Body of pancreas (tissue), 4 donors: ENCODE measurements at regions not wholly inside any gene's neighbourhood (a gene's known extent, or its start where the extent isn't known, plus 50 kb on each side); places are given as distances from the start of the nearest gene placed in this dataset.

Experiments
- ATAC-seq: fragments of 150-250 bp; one replicate; pipeline ENCODE4 v1.9.1; 2016
- DNase-seq, 4 donors: peaks; one replicate each; pipeline ENCODE4 v3.0.0-alpha.2; 2019
- H3K27ac ChIP-seq, 4 donors: fragments of 200-600 bp; sonication (generic); 1 replicate in 3 of 4; 2 replicates in 1 of 4; pipeline versions ENCODE4 v1.5.1 to v1.6.1; 2016 to 2019; ENCODE audit warnings: mild to moderate bottlenecking in 1 of 4, mixed read lengths in 1 of 4, moderate library complexity in 1 of 4
- H3K27me3 ChIP-seq, 2 donors: fragments of 200-600 bp; sonication (generic); one replicate each; pipeline ENCODE4 v1.6.0; 2016; ENCODE audit warnings: mild to moderate bottlenecking in 1 of 2
- H3K36me3 ChIP-seq, 2 donors: fragments of 200-600 bp; sonication (generic); replicated peaks in 1 of 2; 2 replicates each; pipeline ENCODE4 v1.5.1; 2016; ENCODE audit warnings: low read depth in 2 of 2; ENCODE audit not compliant: insufficient read depth in 1 of 2
- H3K4me1 ChIP-seq: fragments of 200-600 bp; sonication (generic); one replicate; pipeline ENCODE4 v1.6.0; 2016
- H3K4me3 ChIP-seq, 2 donors: fragments of 200-600 bp; sonication (generic); 1 replicate in 1 of 2; 2 replicates in 1 of 2; pipeline ENCODE4 v1.5.1; 2016 to 2019
- H3K9me3 ChIP-seq, 3 donors: fragments of 200-600 bp; sonication (generic); 1 replicate in 2 of 3; 2 replicates in 1 of 3; pipeline ENCODE4 v1.5.1; 2016
- POLR2A ChIP-seq, 3 donors: fragments of 450-650 bp; IDR thresholded peaks; one replicate each; pipeline ENCODE4 v1.6.1; 2016; ENCODE audit warnings: antibody characterized with exemption in 3 of 3, mild to moderate bottlenecking in 2 of 3
- WGBS, 2 donors: methylation state at CpG; one replicate each; pipeline ENCODE4 v1.1.5; 2017; 5-methylcytosine and 5-hydroxymethylcytosine counted together
- intact Hi-C: fragments of 100-400 bp; cut with DNase I; formaldehyde crosslinking; loops from one replicate; pipeline ENCODE4 v1.15.1; 2023
- TF ChIP-seq, protein P1 (sequence below), 7 experiments: fragments of 450-650 bp in 4 of 7; fragments of 200-600 bp in 3 of 7; sonication (generic) in 3 of 7; IDR thresholded peaks; one replicate each; pipeline ENCODE4 v1.5.1; 2016 to 2019; ENCODE audit warnings: antibody characterized with exemption in 7 of 7

DNA sequence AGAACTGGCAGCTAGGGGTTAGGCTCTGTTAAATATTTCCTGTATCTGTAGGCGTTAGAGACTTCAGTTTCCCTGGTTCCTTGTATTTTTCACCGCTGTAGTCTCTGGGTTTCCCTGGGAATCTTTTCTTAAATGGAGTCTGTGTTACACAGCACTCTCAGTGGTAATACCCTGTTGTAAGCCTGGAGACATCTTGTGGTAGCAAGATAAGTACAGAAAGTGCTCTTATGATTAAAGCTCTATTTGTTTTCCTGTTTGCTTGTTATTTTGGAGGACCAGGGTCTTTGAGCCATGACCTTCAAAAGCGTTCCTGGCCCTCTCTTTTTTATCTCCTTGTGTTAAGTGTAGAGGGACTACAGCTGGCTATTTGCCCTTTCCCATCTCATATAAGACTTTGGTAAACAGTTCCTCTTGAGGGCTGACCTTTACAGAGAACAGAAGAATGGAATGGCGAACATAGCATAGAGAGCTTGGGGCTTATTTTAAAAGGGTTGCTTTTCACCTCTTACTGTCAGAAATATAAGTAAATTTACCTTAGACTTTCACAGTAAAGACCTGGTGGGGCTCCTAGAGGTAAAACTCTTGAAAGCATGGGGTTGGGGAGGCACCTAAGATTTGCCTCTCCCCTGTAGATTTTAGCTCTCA lies 782.5 kb downstream of the FAT4 start:
- ATAC-seq: no peak

DNA sequence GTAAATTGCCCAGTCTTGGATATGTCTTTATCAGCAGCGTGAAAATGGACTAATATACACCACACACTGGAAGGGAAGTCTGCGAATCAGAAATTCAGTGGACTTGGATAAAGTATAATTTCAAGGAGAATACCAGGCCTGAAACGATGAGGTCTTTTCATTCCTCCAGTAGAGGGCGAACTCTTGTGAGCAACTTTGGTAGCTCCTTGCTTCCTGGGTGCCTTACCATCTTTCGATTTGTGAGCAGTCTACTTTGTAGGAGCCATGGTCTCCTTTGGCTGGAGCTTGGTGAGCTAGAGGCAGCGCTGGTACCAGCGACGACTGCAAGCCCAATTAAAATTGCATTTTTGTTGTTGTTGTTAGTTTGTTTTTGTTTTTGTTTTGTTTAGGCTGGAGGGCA lies 791.9 kb downstream of the FAT4 start:
- Histone ChIP-seq H3K4me1 (no peaks in the 10 kb centered on the region), H3K27ac (no peak overlapping the region), H3K36me3 (no peaks in the 10 kb centered on the region), H3K9me3 (no peaks in the 10 kb centered on the region), H3K4me3 (no peak overlapping the region), H3K27me3 (no peaks in the 10 kb centered on the region)
- TF ChIP-seq POLR2A (IDR thresholded peaks at IDR 0.05): no peak
- TF ChIP-seq, protein P1, sequence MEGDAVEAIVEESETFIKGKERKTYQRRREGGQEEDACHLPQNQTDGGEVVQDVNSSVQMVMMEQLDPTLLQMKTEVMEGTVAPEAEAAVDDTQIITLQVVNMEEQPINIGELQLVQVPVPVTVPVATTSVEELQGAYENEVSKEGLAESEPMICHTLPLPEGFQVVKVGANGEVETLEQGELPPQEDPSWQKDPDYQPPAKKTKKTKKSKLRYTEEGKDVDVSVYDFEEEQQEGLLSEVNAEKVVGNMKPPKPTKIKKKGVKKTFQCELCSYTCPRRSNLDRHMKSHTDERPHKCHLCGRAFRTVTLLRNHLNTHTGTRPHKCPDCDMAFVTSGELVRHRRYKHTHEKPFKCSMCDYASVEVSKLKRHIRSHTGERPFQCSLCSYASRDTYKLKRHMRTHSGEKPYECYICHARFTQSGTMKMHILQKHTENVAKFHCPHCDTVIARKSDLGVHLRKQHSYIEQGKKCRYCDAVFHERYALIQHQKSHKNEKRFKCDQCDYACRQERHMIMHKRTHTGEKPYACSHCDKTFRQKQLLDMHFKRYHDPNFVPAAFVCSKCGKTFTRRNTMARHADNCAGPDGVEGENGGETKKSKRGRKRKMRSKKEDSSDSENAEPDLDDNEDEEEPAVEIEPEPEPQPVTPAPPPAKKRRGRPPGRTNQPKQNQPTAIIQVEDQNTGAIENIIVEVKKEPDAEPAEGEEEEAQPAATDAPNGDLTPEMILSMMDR (IDR thresholded peaks at IDR 0.05): no peak
- 89 to 91% methylated on average over 8 of the region's 8 CpGs for WGBS, 2 donors
- DNase-seq (no peak), ATAC-seq (no peak)
- intact Hi-C loops: no loop called here

More for the DNA sequence above, 782.5 kb downstream of the FAT4 start:
- Histone ChIP-seq H3K36me3 (no peaks in the 10 kb centered on the region), H3K4me3 (no peak overlapping the region), H3K4me1 (no peaks in the 10 kb centered on the region), H3K27me3 (no peaks in the 10 kb centered on the region), H3K27ac (no peak overlapping the region), H3K9me3 (no peaks in the 10 kb centered on the region)
- TF ChIP-seq POLR2A (IDR thresholded peaks at IDR 0.05): no peak
- TF ChIP-seq, protein P1 (IDR thresholded peaks at IDR 0.05): no peak
- 48% methylated on average over 4 of the region's 4 CpGs for WGBS, 2 donors
- DNase-seq: no peak
- intact Hi-C loops: no loop called here

DNA sequence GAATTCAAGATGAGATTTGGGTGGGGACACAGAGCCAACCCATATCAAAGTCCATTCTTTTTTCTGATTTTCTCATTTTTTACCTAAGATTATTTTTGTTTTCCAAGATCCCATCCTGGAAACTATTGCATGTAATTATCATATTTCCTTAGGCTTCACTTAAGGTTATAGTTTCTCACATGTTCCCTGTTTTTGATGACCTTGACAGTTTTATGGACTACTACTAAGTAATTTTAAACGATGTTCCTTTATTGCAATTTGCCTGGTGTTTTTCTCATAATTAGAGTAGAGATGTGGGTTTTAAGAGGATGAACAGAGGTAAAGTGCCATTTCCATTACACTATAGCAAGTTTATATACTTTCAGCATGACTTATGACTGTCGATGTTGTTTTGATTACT lies 795.1 kb downstream of the FAT4 start:
- WGBS, 2 donors: 79 to 94% methylated on average over 2 of the region's 2 CpGs
- Histone ChIP-seq H3K9me3 (no peaks in the 10 kb centered on the region), H3K4me3 (no peak overlapping the region), H3K4me1 (no peaks in the 10 kb centered on the region), H3K27me3 (no peaks in the 10 kb centered on the region), H3K27ac (no peak overlapping the region), H3K36me3 (no peaks in the 10 kb centered on the region)
- no peak for TF ChIP-seq POLR2A (IDR thresholded peaks at IDR 0.05)
- TF ChIP-seq, protein P1 (IDR thresholded peaks at IDR 0.05): no peak
- DNase-seq (no peak), ATAC-seq (no peak)
- intact Hi-C loops: no loop called here

DNA sequence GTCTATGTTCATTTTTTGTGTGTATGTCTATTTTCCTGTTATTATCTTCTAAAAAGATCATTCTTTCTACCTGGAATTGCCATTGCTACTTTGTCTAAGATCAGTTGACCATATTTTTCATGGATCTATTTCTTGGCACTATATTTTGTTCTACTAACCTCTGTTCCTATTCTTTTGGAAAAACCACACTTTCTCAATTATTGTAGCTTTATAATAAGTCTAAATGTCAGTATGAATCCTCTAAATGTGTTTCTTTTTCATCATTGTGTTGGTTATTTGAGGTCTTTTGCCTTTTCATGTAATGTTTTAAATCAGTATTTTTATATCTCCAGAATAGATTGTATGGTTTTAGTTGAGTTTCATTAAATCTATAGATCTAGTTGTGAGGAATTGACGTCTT lies 798.3 kb downstream of the FAT4 start:
- no peaks in the 10 kb centered on the region for H3K36me3 ChIP-seq
- H3K27me3 ChIP-seq: no peaks in the 10 kb centered on the region
- H3K9me3 ChIP-seq: no peaks in the 10 kb centered on the region
- no peak overlapping the region for H3K4me3 ChIP-seq
- DNase-seq (no peak), ATAC-seq (no peak)
- TF ChIP-seq, protein P1 (IDR thresholded peaks at IDR 0.05): no peak
- no peak for TF ChIP-seq POLR2A (IDR thresholded peaks at IDR 0.05)
- H3K27ac ChIP-seq: no peak overlapping the region
- H3K4me1 ChIP-seq: no peaks in the 10 kb centered on the region
- intact Hi-C loops: no loop called here
- 50 to 51% methylated on average over 1 of the region's 1 CpG for WGBS, 2 donors

DNA sequence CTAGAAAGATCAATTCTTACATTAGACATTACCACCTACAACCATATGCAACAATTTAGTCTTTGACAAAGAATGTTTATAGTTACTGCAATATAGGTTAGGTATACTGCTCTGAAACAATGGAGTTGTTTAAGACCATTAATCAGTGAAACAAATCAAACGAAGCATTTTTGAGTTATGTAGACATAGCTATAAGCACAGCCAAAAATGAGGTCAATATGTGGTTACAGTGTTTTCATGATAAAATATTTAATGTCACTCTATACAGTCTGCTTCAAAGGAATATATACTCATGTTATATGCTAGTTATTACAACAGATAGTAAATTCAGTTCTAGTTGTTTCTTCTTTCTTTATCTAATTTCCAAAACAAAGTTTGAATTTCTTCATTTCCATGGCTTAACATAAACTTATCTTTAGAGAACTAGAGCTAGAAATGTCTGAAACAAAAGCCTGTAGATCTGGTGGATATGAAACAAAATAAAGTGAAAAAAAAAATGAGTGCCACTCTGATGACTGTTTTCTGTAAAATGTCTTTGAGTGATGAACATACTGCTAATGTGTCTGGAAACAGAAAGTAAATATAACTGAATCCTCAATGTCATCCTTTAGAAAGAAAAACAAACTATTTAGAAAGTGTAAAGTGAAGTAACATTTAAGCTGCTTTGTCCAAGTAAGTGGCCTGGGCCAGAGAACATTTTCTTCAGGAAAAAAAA lies 809.0 kb downstream of the FAT4 start:
- Histone ChIP-seq H3K9me3 (no peaks in the 10 kb centered on the region), H3K27me3 (no peaks in the 10 kb centered on the region), H3K36me3 (no peaks in the 10 kb centered on the region), H3K4me3 (no peak overlapping the region), H3K27ac (no peak overlapping the region), H3K4me1 (no peaks in the 10 kb centered on the region)
- DNase-seq (no peak), ATAC-seq (no peak)
- intact Hi-C loops: no loop called here
- 19 to 26% methylated on average over 1 of the region's 1 CpG for WGBS, 2 donors
- TF ChIP-seq POLR2A (IDR thresholded peaks at IDR 0.05): no peak
- TF ChIP-seq, protein P1 (IDR thresholded peaks at IDR 0.05): no peak
